ENCODE measurements at regions not wholly inside any gene's neighbourhood (a gene's known extent, or its start where the extent isn't known, plus 50 kb on each side); places are given as distances from the start of the nearest gene placed in this dataset.

DNA sequence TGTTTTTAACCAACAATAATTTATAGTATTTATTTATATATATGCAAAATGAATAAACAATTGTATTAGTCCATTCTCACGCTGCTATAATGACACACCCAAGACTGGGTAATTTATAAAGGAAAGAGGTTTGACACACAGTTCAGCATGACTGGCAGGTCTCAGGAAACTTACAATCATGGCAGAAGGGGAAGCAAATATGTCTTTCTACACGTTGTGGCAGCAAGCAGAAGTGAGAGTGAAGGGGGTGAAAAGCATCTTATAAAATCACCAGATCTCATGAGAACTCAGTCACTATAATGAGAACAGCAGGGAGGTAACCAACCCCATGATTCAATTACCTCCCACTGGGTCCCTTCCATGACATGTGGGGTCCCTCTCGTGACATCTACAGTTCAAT, 162.8 kb upstream of the SLITRK3 start:
- intact Hi-C loops (cut with DNase I), result no loop called here
- H3K27ac ChIP-seq, result no peak overlapping the region
- H3K36me3 ChIP-seq, result no peaks in the 10 kb centered on the region
- 62 to 68% methylated on average over 3 of the region's 3 CpGs for WGBS, 2 donors
- H3K4me3 ChIP-seq (replicated peaks in 1 of 3), result no peak overlapping the region
- DNase-seq, result no peak
- no peaks in the 10 kb centered on the region for H3K27me3 ChIP-seq
- no peaks in the 10 kb centered on the region for H3K4me1 ChIP-seq
- TF ChIP-seq, protein P1, sequence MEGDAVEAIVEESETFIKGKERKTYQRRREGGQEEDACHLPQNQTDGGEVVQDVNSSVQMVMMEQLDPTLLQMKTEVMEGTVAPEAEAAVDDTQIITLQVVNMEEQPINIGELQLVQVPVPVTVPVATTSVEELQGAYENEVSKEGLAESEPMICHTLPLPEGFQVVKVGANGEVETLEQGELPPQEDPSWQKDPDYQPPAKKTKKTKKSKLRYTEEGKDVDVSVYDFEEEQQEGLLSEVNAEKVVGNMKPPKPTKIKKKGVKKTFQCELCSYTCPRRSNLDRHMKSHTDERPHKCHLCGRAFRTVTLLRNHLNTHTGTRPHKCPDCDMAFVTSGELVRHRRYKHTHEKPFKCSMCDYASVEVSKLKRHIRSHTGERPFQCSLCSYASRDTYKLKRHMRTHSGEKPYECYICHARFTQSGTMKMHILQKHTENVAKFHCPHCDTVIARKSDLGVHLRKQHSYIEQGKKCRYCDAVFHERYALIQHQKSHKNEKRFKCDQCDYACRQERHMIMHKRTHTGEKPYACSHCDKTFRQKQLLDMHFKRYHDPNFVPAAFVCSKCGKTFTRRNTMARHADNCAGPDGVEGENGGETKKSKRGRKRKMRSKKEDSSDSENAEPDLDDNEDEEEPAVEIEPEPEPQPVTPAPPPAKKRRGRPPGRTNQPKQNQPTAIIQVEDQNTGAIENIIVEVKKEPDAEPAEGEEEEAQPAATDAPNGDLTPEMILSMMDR (IDR thresholded peaks at IDR 0.05), result no peak
- no peak for TF ChIP-seq POLR2A (IDR thresholded peaks at IDR 0.05)
- no peaks in the 10 kb centered on the region for H3K9me3 ChIP-seq

DNA sequence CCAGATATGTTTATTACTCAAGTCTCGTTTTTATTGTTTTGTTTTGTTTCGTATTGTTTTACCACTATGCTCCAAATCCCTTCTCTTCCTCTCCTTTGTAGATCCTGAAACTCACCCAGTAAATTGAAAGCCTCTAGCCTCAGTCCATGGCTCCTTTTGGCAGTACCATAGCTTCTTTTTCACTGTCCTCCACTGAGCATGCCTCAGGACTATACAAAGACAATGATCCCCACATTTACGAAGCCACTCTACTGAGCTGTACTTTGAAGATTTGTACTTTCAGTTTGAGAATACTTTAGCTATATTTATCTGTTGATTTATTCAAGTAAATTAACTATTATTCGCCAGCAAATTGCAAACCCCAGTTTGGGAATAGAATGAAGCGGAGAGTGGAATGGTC, 159.1 kb upstream of the SLITRK3 start:
- Histone ChIP-seq H3K9me3 (no peaks in the 10 kb centered on the region), H3K4me3 (replicated peaks in 1 of 3) (no peak overlapping the region), H3K4me1 (no peaks in the 10 kb centered on the region), H3K36me3 (no peaks in the 10 kb centered on the region), H3K27ac (no peak overlapping the region), H3K27me3 (no peaks in the 10 kb centered on the region)
- DNase-seq, result no peak
- TF ChIP-seq POLR2A (IDR thresholded peaks at IDR 0.05), result no peak
- TF ChIP-seq, protein P1 (IDR thresholded peaks at IDR 0.05), result no peak
- intact Hi-C loops (cut with DNase I), result no loop called here
- WGBS, 2 donors, result 93% methylated on average over 5 of the region's 5 CpGs

DNA sequence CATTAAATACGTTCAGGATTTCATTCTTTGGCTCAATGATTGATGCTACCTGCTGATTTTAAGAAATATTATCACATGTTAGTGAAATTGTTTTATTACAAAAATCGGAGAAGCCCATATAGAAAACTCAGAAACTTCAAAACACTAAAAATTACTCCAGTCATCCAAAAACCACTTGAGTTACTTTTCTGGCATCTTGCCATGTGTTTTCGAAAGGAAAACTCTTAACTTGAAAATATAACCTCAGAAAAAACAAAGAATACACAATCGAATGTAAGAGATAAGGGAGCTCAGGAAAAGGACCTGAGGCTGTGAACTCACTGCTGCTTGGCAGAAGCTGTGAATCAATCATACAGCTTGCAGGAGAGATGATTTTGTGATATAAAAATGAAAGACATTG, 151.3 kb upstream of the SLITRK3 start:
- TF ChIP-seq POLR2A (IDR thresholded peaks at IDR 0.05), result no peak
- TF ChIP-seq, protein P1 (IDR thresholded peaks at IDR 0.05), result no peak
- Histone ChIP-seq H3K9me3 (no peaks in the 10 kb centered on the region), H3K27me3 (no peaks in the 10 kb centered on the region), H3K4me1 (no peaks in the 10 kb centered on the region), H3K27ac (no peak overlapping the region), H3K4me3 (replicated peaks in 1 of 3) (no peak overlapping the region), H3K36me3 (no peaks in the 10 kb centered on the region)
- intact Hi-C loops (cut with DNase I), result no loop called here
- DNase-seq, result no peak
- 55 to 56% methylated on average over 4 of the region's 4 CpGs for WGBS, 2 donors

DNA sequence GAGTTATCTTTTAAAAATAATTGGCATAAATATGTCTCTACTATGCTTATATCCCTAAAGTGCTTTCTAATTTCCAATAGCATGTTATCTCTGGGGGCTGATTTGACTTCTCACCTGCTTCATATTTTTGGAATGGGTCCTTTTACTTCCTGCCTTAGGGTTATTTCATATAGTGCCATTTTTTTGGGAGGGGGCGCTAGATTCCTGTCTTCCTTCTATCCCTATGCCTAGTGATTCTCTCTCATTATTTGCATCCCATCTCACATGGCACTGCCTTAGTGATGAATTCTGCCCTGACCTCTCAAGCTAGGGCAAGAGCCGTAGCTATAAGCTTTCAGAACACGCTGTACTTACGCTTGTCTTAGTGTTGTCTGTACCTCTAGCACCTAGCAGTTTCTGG, 150.3 kb upstream of the SLITRK3 start:
- intact Hi-C loops (cut with DNase I), result no loop called here
- 84 to 88% methylated on average over 4 of the region's 4 CpGs for WGBS, 2 donors
- Histone ChIP-seq H3K9me3 (no peaks in the 10 kb centered on the region), H3K4me1 (no peaks in the 10 kb centered on the region), H3K4me3 (replicated peaks in 1 of 3) (no peak overlapping the region), H3K27me3 (no peaks in the 10 kb centered on the region), H3K36me3 (no peaks in the 10 kb centered on the region), H3K27ac (no peak overlapping the region)
- no peak for DNase-seq
- TF ChIP-seq, protein P1 (IDR thresholded peaks at IDR 0.05), result no peak
- TF ChIP-seq POLR2A (IDR thresholded peaks at IDR 0.05), result no peak

DNA sequence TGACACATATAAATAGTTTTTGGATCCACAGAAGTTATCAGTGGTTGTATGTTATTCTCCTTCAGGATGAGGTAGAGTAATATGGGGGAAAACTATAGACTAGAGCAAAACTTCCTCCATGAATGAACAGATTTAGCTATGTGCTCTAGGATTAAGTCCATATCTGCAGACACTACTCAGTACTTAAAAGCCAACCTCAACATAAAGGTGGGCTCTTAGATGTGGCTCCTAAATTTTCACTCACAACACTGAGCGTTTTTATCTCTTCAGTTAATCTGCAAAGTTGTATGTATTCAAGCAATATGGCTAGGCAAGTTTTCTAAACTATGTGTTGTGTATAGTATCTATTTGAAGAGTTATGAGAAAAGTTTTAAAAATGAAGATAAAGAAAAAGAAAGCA, 147.0 kb upstream of the SLITRK3 start:
- WGBS, 2 donors, result 87 to 93% methylated on average over 1 of the region's 1 CpG
- H3K4me1 ChIP-seq, result no peaks in the 10 kb centered on the region
- TF ChIP-seq POLR2A (IDR thresholded peaks at IDR 0.05), result no peak
- TF ChIP-seq, protein P1 (IDR thresholded peaks at IDR 0.05), result no peak
- no peak for DNase-seq
- no peaks in the 10 kb centered on the region for H3K9me3 ChIP-seq
- no peak overlapping the region for H3K27ac ChIP-seq
- no peaks in the 10 kb centered on the region for H3K27me3 ChIP-seq
- no peak overlapping the region for H3K4me3 ChIP-seq (replicated peaks in 1 of 3)
- intact Hi-C loops (cut with DNase I), result no loop called here
- no peaks in the 10 kb centered on the region for H3K36me3 ChIP-seq

Measured in thyroid gland (tissue), 4 donors.